GM12891 (cell line): ENCODE measurements at regions not wholly inside any gene's neighbourhood (a gene's known extent, or its start where the extent isn't known, plus 50 kb on each side); places are given as distances from the start of the nearest gene placed in this dataset.

Experiments
- PAX5 ChIP-seq: IDR thresholded peaks from 2 replicates; pipeline ENCODE4 v1.6.1; 2011; ENCODE audit warnings: low read length, moderate library complexity, mild to moderate bottlenecking; ENCODE audit not compliant: insufficient read depth, severe bottlenecking
- POLR2A ChIP-seq: IDR thresholded peaks from 2 replicates; pipeline ENCODE4 v1.6.1; 2011; ENCODE audit warnings: low read depth, low read length, control low read depth
- POLR2AphosphoS5 ChIP-seq: IDR thresholded peaks from 2 replicates; pipeline ENCODE4 v1.6.1; 2011; ENCODE audit warnings: low read depth, low read length, control low read depth
- POU2F2 ChIP-seq: IDR thresholded peaks from 2 replicates; pipeline ENCODE4 v1.6.1; 2011; ENCODE audit warnings: low read depth, mild to moderate bottlenecking, control low read depth, low read length, moderate library complexity
- SPI1 ChIP-seq: IDR thresholded peaks from 2 replicates; pipeline ENCODE4 v1.6.1; 2011; ENCODE audit warnings: low read depth, low read length, control low read depth
- TAF1 ChIP-seq: IDR thresholded peaks from 2 replicates; pipeline ENCODE4 v1.6.1; 2011; ENCODE audit warnings: low read depth, low read length, control low read depth

GRCh38 chr3:64824394-64824909 is 136.7 kb upstream of the ADAMTS9 start:
- TF ChIP-seq POLR2A = no peak
- TF ChIP-seq SPI1 = no peak
- TF ChIP-seq POLR2AphosphoS5 = no peak
- TF ChIP-seq TAF1 = no peak
- no peak for TF ChIP-seq POU2F2
- no peak for TF ChIP-seq PAX5
